ENCODE measurements at regions not wholly inside any gene's neighbourhood (a gene's known extent, or its start where the extent isn't known, plus 50 kb on each side); places are given as distances from the start of the nearest gene placed in this dataset.

DNA sequence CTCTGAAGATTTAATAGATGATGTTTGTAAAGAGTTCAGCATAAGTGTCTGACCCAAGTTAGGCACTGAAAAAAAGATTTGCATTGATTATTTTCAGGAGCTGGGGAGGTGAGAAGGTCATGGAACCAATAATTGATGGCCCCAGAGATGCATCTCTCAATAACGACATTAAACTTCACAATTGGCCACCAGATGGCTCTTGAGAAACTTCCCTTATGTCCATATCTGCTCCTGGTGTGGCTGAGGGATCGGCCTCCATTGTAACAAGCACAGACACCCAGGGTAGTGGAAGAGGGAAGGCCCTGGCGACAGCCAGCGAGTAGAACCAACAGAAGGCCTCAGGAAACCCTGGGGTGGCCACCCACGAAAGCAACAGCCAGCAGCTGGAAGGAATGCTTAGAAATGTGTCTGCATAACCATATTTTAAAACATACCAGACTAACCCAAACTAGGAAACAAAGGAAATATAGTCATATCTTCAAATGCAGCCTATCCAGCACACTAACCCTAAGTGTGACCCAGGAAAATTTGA is 536.7 kb downstream of the SOX2 start:
- TF ChIP-seq POLR2A (IDR thresholded peaks at IDR 0.05) = no peak
- TF ChIP-seq, protein P1, sequence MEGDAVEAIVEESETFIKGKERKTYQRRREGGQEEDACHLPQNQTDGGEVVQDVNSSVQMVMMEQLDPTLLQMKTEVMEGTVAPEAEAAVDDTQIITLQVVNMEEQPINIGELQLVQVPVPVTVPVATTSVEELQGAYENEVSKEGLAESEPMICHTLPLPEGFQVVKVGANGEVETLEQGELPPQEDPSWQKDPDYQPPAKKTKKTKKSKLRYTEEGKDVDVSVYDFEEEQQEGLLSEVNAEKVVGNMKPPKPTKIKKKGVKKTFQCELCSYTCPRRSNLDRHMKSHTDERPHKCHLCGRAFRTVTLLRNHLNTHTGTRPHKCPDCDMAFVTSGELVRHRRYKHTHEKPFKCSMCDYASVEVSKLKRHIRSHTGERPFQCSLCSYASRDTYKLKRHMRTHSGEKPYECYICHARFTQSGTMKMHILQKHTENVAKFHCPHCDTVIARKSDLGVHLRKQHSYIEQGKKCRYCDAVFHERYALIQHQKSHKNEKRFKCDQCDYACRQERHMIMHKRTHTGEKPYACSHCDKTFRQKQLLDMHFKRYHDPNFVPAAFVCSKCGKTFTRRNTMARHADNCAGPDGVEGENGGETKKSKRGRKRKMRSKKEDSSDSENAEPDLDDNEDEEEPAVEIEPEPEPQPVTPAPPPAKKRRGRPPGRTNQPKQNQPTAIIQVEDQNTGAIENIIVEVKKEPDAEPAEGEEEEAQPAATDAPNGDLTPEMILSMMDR (IDR thresholded peaks at IDR 0.05) = no peak
- TF ChIP-seq POLR2AphosphoS5 (IDR thresholded peaks at IDR 0.05) = no peak

All from prostate gland (tissue), 2 donors.